Activated T-cell treated with anti-CD3 and anti-CD28 coated beads for 4 hours (primary cell): ENCODE measurements at regions not wholly inside any gene's neighbourhood (a gene's known extent, or its start where the extent isn't known, plus 50 kb on each side); places are given as distances from the start of the nearest gene placed in this dataset.
A peak's percentile ranks its signal among the peaks of the same experiment; 100 is the strongest.
"Not testable (repeated sequence)": the region's sequence is repeated elsewhere in the genome, so short reads cannot be mapped to it uniquely, and the experiment has no call there.

Source experiments
- DNase-seq: peaks from one replicate; pipeline ENCODE4 v3.0.0-alpha.2; 2020

DNA sequence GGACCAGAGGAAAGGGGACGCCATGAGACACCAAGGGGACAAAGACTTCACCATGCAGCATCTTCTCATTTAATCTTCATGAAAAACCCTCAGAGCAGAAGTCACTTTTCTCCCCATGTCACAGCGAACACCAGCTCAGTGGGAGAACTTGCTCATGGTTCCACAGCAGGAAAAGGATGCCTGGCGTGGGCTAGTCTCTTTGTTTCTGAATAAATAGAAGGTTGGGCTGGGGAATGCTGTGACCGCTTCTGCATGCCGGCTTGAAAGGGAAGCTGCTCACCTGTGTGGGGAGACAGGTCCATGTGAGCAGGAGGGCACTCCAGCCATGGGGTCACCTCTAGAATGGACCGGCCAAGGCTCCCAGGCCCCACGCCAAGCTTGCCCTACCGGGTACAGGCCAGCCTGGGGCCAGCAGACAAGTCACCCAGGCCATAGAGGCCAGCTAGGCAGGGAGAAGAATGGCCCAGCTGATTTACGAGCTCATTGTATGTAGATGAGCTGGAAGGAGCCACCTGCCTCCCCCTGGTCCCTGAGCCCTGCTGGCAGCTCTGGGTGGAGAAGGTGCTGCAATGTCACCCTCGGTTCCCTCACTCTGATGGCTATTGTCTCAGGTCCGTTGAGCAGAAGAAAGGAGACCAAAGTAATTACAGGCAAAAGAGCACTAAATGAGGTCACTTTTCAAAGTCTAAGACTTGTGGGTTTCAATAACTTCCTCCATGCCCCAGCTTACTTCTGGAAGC lies 82.0 kb upstream of the PDZD8 start:
- DNase-seq, result no peak

DNA sequence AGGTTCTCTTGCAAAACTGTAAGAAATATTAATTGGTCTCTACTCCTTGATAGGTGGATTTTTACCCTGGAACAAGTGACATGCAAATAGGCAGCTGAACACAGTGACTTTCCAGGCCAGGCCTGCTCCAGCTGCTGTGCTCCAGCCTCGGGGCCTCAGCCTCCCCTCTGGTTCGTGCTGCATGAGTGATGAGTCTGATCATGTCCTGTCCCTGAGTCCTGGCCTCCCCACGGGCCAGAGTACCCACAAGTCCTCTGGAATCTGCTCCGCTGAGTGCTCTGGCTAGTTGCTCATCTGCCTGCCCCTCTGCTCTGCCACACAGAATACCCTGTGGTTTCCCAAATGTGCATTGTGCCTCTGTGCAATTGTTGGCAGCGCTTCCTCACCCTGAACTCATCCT lies 80.1 kb upstream of the PDZD8 start:
- no peak for DNase-seq

DNA sequence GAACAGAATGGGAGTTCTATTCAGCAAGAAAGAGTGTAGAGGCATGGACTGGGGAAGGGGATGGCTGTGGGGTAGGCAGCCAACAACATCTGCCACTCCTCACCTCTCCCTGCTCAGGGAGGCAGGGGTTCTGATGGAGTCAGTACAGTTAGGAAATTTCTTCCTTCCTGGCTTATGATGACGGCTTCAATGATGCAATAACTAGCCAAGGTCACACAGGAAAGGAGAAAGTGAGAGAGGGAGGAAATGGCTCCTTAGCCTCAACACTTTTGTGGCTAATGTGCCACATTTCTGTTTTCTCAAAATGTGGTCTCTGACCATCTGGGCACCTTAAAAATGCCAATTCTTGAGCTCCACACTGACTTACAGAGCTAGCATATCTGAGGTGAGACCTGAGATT lies 79.3 kb upstream of the PDZD8 start:
- no peak for DNase-seq

DNA sequence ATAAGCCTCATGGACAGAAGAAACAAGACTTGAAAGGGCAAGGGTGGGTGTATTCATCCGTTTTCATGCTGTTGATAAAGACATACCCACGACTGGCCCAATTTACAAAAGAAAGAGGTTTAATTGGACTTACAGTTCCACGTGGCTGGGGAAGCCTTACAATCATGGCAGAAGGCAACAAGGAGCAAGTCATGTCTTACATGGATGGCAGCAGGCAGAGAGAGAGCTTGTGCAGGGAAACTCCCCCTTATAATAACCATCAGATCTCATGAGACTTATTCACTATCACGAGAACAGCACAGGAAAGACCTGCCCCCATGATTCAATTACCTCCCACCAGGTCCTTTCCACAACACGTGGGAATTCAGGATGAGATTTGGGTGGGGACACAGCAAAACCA lies 78.2 kb upstream of the PDZD8 start:
- DNase-seq, result not testable (repeated sequence)

DNA sequence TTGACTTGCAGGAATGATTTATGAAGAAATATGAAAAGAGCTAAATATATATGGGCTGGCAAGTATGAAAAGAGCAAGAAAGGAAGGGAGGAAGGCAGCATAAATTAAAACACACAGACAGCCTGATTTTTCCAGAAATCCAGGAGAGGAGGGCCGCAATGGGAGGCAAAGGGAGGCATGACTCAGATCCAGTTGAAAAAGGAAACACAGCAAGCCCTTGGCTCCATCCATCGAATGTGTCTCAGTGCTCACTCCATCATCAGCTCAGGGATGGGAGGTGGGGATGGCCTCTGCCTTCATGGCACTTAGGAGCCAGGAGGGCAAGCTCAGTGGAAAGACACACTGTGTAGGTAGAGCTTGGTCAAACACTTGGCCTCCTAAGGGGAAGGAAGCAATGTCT lies 75.7 kb upstream of the PDZD8 start:
- no peak for DNase-seq

DNA sequence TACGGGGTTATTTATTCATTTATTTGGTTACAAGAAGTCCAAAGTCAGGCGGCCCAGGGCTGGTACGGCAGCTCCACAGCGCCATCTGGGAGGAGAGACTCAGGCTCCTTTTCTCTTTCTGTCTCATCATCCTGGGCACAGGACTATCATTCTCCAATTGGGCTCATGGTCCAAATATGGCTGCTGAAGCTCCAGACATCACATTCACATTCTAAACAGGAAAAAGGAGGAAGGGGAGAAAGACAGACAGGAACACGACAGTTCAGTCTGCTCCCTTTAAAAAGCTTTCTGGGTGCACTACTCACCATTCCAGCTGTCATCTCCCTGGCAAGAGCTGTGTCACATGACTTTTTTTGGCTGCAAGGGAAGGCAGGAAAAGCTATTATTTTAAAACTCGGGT lies 74.4 kb upstream of the PDZD8 start:
- no peak for DNase-seq

DNA sequence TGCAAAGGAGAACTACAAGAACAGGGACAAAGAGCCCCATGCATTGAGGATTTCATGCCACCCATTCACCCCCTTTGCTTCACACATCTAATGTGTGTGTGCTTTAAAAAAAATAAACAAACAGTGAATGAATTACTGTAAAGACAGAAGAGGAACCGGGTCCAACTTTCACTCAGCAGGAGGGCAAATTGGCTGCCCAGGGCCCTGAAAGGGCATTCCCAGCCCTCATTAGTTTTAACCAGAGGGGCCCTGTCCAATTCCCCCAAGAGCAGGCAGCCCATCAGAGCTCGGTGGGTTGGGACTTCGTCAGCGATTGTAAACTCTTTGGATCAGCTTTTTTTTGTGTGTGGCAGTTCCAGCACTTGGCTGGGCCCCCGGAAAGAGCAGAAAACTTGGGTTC lies 73.6 kb upstream of the PDZD8 start:
- DNase-seq, result no peak

DNA sequence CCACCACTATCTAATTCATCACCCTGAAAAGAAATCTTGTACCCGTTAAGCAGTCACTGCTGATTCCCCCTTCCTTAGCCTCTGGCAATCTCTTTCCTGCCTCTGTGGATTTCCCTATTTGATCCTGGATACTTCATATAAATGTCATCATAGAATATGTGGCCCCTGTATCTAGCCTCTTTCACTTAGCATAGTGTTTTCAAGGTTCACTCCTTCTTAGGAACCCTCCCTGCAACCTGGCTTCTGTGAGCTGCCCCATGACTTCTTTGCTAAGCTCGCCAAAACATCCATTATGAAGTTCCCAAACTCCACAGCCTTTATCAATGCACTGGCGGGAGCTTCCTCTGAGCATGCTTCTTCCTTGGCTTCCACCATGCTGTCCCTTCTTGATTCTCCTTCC lies 70.8 kb upstream of the PDZD8 start:
- no peak for DNase-seq

DNA sequence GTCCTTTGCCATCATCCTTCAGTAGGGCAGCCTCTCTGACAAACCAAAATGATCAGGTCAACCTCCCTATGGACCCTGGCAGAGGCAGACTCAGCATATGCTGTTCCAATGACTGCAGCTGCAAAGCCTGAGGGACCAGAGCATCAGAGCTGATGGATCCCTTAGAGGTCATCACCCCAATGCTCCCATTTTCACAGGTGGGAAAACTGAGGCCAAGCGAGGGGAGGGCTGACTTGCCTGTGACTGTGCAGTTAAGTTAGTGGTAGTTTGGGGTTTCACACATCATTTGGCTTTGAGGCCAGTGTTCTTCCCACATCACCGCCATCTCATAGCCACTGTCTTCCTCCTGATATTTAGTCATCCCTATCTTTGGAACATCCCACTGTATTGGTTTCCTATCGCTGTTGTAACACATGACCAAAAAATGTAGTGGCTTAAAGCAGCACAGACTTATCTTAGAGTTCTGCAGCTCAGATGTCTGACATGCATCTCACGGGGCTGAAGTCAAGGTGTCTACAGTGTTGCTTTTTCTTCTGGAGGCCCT lies 69.3 kb upstream of the PDZD8 start:
- DNase-seq, result no peak

DNA sequence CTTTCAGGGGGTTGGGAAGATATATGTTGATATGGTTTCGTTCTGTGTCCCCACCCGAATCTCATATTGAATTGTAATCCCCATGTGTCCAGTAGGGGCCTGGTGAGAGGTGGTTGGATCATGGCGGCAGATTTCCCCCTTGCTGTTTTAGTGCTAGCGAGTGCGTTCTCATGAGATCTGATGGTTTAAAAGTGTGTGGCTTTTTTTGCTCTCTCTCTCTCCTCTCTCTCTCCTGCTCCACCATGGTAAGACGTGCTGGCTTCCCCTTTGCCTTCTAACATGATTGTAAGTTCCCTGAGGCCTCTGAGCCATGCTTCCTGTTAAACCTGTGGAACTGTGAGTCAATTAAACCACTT lies 68.4 kb upstream of the PDZD8 start:
- DNase-seq, result no peak

DNA sequence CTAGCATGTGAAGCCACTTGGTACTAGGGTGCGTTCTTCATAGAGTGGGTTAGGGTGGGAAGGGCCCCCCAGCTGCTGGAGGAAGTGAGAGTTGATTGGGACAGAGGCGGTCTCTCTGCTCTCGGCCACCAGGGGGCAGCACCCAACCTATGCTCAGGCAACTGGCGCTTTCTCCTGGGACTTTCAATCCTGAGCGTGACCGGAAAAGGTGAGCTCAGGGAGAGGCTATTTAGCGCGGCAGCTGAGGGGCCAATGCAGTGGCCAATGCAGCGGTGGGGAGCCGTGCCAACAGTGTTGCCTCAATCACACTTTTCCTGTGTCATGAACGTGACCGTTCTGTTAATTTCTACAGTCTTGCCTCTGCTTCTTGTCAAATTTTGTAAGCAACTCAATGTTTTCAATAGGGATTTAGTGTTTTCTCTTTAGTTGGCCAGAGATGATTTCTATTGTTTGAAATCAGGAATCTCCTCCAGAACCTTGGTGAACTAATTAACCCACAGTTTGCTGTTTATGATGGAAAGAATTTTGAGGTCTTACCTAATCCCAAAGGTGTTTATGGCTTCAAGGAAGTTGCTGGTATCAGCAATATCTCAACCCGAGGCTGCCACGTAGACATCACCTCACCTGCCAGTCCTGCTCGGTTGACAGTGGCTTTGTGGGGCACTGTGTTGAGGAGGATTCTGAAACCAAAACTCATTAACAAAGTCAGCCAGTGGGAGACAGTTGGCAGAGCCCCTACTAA lies 67.9 kb upstream of the PDZD8 start:
- peak; percentile 27 for DNase-seq

DNA sequence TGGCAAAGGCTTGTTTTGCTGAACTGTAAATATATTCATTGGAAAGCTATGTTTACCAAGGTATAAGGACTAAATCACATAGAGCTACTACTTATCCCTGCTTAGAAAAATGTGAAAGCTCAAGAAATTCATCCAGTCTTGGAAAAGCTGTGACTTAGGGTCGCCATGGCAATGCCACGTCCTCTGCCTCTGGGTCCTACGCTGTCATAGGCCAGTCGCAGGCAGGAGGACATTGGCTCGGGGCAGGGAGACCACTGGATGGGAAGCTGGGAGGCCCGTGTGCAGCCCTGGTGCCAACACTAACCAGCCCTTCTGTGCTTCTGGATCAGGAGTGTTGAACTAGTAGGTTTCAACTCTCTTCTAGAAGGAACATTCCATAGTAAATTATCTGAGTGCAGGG lies 67.3 kb upstream of the PDZD8 start:
- DNase-seq, result no peak

DNA sequence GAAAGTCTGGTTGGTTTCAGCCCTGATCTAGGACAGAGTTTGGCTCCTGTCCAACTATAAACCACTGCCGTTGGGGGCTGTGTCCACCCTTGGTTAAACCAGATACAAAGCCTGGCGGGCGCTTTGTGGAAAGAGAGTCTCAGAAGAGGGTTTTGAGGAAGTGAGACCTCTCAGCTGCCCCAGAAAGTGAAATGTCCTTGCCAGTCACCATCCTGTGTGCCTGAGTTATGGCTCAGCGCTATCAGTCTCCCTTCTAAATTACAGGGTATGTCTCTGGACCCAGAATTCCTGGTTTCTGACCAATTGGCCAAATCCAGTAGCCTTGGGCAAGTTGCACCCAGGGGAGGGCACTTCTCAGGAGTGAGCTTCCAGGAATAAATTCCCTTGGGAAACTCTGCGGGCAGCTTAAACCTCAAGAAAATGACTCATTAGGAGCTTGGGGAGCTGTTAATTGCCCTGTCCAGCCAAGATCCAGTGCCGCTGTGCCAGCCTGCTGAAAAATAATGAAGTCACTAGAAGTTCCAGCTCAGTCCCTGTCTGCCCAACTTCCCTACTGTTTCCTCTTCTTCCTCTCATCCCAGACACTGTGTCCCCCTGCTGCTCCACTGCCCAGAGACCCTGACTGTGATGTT lies 66.7 kb upstream of the PDZD8 start:
- DNase-seq, result no peak

DNA sequence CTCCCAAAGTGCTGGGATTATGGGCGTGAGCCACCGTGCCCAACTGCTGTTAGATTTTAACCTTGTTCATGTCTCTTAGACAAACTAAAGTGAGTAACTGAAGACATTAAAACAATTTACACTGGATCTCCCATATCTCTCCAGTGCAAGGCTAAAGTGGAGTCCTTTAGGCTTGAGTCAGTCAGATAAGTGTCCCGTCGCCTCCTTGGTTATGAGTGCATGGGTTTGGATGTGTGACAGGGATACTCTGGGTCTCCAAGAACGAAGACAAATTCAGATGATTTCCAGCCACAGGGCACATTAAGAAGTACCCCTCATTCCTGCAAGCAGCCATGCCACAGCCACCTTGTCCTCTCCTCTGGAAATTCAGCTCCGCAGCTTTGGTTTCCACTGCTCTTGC lies 66.1 kb upstream of the PDZD8 start:
- no peak for DNase-seq

DNA sequence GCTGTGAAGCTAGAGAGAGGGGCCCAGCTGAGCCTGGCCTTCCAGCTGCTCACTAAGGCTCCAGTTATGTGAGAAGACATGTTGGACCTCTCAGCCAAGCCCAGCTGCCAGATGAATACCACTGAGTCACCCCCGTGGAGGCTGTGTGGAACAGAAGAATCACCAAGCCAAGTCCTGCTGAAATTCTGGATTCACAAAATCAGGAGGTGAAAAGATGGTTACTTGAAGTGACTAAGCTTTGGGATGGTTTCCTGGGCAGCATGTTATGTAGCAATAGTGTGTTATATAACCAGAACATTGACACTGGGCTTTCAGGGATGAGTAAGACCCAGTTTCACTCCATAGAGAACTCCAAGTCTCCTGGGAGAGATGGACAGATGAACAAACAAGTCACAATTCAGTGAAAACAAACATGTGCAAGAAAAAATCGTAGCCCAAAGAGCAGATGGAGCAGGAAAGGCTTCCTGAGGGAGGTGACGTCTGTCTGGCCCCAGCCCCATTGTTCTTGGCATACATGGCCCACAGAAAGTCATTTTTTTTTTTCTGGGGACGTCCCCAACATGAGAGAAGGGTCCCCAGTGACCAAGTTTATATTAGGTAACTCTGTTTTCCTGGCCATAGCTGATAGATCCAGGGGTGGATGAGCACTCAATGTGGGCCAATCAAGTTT lies 64.1 kb upstream of the PDZD8 start:
- DNase-seq, result no peak

DNA sequence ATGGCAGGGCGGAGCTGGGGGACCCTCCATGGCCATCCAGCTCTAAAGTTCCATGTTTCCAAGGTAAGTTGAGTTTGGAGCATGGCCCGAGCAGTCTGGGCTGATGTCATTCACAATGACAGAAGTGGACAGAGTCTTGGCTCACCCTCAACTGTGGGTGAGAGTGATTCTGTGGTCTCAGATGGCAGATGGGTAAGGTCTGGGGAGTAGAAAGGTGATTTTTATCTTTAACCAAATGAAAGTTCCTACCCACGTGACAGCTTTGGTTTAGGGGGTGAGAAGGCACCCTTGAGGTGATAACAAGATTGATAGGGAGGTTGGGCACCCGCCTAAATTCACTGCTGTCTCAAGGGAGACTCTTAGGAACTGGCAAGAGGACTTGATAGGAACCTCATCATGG lies 57.6 kb upstream of the PDZD8 start:
- DNase-seq, result no peak

DNA sequence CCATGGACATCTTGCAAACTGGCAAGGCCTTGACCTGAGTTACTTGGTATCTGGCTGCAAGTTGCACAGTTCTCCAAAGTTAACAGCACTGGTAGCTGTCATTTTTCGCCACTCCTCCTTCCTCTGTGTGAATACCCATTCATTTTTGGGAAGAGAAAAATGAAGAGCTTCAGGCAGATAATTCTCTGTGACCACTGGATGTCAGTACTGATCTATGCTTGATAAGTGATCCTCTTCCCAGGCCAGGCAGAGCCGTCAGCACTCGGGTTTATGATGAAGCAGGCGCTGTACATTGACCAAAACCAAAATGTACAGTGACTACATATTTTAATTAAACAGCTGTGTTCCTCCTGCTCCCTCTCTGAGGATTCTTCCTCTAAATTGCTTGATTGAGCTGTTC lies 55.9 kb upstream of the PDZD8 start:
- no peak for DNase-seq

DNA sequence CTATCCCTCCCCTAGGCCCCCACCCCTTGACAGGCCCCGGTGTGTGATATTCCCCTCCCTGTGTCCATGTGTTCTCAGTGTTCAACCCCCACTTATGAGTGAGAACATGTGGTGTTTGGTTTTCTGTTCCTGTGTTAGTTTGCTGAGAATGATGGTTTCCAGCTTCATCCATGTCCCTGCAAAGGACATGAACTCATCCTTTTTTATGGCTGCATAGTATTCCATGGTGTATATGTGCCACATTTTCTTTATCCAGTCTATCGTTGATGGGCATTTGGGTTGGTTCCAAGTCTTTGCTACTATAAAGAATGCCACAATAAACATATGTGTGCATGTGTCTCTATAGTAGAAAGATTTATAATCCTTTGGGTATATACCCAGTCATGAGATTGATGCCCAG lies 55.3 kb upstream of the PDZD8 start:
- DNase-seq, result not testable (repeated sequence)

DNA sequence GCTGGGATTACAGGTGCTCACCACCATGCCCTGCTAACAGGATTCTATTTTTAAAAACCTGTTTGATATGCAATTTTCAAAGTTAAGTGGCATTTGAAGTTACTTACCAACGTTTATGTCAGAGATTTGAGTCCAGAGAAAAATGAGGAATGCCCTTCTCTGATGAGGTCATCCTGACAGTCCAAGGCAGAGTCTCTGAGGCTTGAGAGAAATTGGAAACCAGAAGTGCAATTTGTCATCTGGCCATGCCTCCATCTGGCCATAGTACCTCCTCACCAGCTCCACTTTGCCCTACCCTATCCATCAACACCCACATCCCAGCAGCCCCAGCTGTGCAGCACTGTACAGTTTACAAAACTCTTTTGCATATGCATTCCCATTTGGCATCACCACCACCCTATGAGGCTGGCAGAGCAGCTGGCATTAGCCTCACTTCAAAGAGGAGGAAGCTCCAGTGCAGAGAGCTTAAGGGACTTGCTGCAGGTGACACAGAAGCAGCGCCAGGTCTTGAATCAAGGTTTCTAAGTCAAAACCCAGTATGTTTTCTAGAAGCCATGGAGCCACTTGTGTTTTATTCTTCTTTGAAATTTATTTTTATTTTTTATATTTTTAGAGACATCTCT lies 54.5 kb upstream of the PDZD8 start:
- DNase-seq, result no peak

DNA sequence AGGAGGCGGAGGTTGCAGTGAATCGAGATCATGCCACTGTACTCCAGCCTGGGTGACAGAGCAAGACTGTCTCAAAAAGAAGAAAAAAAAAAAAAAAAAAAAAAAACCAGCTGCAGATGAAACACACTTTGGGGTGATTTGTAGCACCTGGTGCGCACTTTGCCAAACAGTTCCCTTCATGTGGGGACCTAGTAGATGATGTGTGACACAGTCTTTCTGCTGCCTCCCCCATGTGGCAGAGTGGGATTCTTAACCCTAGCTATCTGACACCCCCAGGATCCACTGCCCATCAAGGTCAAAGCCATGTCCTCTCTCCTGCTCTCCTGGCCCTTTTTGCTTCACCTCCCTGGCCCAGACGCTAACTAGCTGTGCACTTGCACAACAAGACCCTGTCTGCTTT lies 52.1 kb upstream of the PDZD8 start:
- DNase-seq, result no peak

DNA sequence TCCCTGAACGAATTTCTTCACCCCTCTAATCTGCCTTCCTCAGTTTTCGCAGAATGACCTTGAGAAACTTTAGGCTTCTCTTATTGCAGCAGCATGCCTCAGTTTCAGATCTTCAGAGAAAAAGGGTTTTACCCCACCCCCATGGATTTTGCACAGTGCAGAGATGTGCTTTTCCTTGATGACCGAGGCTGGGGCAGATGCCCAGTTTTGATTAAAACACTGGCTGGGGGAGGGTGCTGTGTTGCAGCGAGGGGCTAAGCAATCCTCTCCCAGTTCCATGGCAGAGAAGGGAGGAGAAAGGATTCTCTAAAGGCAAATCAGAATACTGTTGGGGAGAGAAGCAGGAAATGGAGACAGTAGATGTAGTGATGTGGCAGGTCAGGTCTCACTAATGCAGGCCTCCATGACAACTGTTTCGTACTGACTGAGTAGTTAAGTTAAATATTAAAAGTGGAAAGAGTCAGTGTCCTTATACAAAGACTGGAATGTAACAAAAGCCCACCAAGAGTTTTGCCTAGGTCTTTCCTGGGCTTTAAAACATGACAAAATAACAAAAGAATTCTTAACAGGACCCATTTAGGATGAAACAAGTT lies 50.8 kb upstream of the PDZD8 start:
- no peak for DNase-seq

DNA sequence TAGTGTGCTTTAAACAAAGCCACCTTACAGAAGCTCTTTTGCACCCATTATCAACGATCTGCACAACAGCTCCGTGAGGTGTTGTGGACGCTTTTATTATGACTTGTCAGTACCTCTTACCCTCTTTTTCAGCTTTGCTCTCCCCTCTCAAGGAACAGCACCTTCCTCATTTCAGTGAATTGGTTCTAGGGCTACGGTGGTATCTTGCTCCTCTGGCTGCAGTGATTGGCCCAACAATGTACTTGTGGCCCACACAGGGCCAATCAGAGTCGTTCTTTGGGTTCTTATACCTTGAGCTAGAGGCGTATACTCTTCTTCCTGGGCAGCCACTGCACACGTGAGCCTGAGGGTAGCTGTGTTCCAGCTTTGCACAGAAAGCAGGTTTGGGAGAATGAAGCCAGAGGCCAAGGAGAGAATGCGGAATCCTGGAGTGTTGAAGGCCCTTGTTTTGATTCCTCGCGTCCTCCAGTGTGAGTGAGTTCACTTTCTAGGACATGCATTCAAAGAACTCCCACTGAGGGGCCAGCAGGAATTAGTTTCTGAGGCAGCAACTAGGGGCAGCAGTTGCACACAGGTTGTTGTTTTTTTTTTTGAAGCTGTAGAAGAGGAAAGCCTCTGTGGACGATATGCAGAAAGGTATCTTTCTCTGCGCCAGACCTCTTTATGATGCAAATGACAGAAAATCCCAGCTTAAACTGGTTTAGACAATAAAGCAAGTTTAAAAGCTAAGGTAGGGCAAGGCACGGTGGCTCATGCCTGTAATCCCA lies 49.8 kb upstream of the PDZD8 start:
- no peak for DNase-seq
